Inflammatory macrophage (primary cell): ENCODE measurements at regions not wholly inside any gene's neighbourhood (a gene's known extent, or its start where the extent isn't known, plus 50 kb on each side); places are given as distances from the start of the nearest gene placed in this dataset.

Experiments used
- DNase-seq, 2 donors: peaks; one replicate each; pipeline ENCODE4 v3.0.0-alpha.2; 2020 to 2022

GRCh38 chr16:59263955-59264354 lies 529.8 kb upstream of the GOT2 start:
- no peak for DNase-seq

DNA sequence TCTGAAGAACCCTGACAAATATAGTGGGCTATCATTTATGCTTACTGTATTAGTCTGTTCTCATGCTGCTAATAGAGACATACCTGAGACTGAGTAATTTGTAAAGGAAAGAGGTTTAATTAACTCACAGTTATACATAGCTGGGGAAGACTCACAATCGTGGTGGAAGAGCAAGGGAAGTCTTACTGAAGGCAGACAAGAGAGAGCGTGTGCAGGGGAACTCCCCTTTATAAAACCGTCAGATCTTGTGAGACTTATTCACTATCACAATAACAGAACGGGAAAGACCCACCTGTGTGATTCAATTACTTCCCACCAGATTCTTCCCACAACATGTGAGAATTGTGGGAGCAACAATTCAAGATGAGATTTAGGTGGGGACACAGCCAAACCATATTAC lies 526.8 kb upstream of the GOT2 start:
- DNase-seq: no peak

- DNase-seq: peak; percentile 88 to 89
Observed at GRCh38 chr16:59259950-59260319, 525.8 kb upstream of the GOT2 start.

- DNase-seq: peak; percentile 76 to 83
Observed at GRCh38 chr16:59259074-59259949, 525.2 kb upstream of the GOT2 start.

DNA sequence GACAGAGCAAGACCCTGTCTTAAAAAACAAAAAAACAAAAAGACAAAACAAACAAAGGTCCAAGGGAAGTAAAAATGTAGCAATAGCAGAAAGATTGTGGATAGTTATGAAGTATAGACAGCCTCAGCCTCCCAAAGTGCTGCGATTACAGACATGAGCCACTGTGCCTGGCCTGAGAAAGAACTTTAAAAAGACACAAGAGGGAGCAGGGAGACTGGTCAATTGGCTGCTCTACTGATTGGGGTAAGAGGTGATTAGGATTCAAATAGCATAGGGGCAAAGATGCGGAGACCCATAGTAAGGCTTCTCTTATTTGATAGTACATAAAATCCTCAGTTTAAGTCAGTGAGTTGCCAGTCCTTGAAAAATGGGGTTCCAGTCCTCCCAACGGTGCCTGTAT lies 518.2 kb upstream of the GOT2 start:
- DNase-seq: no peak

DNA sequence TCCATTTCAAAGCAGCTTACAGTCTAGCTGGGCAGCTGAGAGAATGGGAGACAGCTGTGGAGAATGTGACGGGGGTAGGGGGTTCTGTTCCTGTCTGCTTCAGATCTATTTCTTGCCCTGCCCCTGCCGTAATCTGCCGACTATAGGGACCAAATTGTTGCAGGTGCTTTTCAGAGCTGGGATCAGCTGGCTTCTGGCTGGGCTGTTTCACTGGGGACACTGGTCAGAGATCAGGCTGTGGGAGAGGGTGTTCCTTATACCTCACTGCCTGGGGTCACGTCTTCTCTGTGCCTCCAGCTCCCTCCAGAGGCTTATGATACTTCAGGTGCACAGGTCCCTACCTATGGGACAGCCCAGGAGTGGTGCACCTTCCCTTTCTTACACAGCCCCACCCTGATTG lies 514.9 kb upstream of the GOT2 start:
- no peak for DNase-seq

DNA sequence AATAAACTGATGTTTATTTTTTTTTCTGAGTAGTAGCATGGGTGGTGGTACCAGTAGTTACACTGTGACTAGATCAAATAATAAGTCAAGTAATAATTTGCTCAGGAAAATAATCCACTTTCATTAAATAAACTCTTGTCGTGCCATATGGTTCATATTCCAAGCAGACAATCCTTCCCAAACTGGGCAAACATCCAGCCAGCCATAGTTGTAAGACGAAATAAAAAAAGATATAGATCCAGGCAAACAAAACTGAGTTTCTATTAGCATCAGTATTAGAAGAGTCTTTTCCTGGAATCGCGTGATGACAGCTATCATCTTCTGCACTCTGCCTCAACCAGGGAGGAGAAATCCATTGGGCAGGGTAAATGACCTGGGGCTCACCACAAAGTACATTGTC lies 508.4 kb upstream of the GOT2 start:
- DNase-seq: no peak

DNA sequence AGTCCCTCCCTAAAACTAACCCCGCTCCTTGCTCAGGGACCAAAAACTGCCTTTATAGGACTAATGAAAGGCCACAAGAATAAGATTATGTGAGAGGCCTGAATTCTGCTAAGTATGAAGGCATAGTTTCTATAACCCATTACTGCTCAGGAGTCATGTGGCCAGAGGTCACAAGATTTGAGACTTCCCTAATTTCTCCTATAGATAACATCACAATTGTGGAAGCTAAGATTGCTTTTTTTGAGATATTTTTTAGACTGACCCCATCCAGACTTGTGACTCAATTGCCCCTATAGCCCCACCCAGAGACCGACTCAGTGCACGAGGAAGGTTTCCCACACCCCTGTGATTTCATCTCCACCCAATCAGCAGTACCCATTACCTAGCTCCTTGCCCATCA lies 504.1 kb upstream of the GOT2 start:
- peak; percentile 72 to 73 for DNase-seq

- no peak for DNase-seq
Observed at GRCh38 chr16:59236804-59237458, 502.8 kb upstream of the GOT2 start.

DNA sequence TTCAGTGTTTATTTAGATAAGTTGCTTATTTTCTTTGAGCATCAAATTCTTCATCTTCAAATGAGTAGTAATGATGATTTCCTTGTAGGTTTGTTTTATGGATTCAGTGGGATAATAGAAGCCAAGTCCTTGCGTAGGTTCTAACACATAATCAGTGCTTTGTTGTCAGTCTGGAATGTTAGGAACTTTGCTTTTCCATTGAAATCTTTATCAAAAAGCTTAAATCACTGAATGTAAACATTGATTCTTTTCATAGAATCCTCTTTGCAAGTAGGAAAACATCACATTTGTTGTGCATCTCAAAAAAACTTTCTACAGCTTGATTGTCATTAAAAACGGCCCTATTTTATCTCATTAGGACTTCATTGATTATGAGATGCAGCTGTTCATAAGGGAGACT lies 490.3 kb upstream of the GOT2 start:
- no peak for DNase-seq

GRCh38 chr16:59220011-59220410 lies 485.9 kb upstream of the GOT2 start:
- no peak for DNase-seq

DNA sequence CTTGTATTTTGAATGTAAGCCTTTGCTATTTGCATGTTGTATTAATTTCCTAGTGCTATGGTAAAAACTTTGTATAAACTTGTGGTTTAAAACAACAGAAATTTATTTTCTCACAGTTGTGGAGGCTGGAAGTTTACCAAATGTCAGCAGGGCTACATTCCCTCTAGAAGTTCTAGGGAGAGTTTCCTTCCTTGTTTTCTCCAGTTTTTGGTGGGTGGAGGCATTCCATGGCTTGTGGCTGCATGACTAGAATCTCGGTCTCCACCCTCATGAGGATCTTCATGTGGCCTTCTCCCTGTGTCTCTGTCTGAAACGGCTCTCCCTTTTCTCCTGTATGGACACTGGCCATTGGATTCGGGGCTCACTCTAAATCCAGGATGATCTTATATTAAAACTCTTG lies 482.2 kb upstream of the GOT2 start:
- no peak for DNase-seq

- no peak for DNase-seq
Observed at GRCh38 chr16:59214455-59214854, 480.3 kb upstream of the GOT2 start.

- no peak for DNase-seq
Observed at GRCh38 chr16:59213952-59214351, 479.8 kb upstream of the GOT2 start.

DNA sequence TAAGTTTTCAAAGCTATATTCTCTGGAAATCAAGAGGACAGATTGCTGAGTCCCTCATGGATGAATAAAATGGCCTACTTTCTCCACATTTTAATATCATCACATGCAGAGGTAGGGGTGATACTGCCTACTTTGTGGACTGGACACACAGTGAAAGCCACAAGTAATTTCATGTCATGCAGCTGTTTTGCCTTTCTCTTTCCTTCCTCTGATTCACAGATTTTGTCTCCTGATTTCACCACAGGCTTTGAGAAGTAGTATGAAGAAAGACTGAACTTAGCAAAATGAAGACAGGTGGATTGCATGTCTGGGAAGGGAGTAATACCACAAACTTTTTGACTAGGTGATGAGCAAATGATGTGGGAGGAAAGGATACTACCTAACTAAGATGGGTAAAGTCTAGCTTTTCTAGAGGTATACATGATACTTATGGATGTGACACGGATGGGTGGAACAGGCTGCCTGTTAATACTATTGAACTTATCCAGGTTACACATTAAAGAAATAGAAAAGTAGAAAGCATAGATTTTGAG lies 478.4 kb upstream of the GOT2 start:
- no peak for DNase-seq

DNA sequence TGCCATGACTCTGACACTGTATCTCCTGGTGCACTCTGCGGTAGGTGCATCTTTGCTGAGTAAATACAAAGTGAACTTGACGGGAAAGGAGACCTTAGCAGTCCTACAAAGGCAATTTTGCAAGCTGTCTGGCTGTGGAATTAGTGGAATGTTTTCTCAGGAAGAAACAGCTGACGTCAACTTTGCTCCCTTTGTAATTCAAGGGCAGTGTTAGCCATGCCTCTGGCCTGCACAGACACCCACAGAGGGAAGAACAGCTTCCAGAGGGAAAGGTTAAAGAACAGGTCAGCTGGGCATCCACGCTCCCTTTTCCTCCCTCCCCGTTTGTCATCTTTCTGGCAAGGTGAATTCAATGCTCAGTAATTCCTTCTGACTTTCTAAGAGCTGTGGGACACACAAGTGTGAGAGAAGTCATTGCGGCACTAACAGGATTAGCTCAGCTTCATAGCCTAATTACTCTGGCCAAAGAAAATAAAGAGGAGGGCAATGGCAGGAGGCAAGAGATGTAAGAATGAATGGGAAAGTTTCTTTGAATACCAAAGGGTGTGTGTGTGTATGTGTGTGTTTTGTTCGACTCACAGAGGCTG lies 476.9 kb upstream of the GOT2 start:
- no peak for DNase-seq

DNA sequence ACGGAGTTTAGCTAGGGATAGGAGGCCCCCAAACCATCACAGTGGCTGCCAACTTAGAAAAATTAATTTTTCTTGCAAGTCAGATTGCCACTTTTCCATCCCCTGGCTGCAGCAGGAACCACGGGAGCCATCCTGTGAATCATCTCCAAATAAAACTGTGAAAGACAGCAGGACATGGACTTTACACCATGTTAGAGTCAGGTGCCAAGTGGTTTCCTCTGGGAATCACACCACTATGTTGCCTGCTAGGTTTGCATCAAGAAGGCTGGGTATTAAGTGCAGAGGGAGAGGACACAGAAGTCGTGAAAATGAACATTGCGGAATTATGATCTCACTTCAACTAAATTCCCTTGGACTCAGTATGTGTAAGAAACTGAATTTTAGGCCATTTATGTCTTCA lies 471.3 kb upstream of the GOT2 start:
- DNase-seq: no peak

- no peak for DNase-seq
Observed at GRCh38 chr16:59204589-59204988, 470.5 kb upstream of the GOT2 start.

DNA sequence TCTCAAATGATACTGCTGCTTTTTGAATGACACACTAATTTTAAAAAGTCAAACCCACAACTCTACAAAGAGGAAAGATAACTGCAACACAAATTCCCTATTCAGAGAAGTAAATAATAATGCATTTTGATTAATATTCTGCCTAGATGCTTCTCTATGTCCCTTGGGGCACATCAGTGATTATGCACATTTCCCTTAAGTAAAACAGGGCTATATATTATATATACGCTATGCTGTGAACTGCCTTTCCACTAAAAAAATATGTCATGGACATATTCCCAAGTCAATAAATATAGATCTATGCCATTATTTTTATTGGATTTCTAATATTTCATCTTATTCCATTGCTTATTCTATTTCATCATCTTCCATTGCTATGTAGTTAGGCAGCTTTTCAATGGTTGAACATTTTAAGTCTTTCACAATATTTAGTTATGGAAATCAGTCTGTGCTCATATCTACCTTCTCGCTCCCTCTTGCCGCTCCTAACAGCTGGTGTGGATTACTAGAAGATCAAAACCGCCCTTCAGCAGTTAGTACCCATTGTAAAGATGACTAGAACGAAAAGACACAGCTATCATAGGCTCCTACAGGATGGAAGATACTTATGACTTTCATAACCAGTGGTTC lies 468.2 kb upstream of the GOT2 start:
- DNase-seq: no peak

GRCh38 chr16:59201821-59202220 lies 467.7 kb upstream of the GOT2 start:
- no peak for DNase-seq

- no peak for DNase-seq
Observed at GRCh38 chr16:59201160-59201559, 467.0 kb upstream of the GOT2 start.

- no peak for DNase-seq
Observed at GRCh38 chr16:59198487-59198886, 464.4 kb upstream of the GOT2 start.

DNA sequence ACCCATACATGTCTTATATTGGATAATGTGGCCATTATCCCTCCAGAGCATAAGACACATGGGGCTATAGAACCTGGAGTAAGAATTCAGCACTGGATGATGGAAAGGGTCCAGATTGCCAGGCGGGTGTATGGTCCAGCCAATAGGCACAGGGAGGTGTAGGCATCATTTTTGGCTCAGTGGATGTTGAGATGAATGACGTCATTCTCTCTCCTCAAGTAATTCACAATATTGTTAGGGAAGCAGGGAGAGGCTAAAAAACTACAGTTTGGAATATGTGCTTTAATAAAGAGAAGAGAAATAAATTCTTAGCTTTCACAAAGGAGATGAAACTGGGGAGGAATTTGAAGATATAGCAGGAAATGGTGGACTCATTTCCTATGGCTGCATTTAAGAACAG lies 461.1 kb upstream of the GOT2 start:
- no peak for DNase-seq
